ENCODE measurements at regions not wholly inside any gene's neighbourhood (a gene's known extent, or its start where the extent isn't known, plus 50 kb on each side); places are given as distances from the start of the nearest gene placed in this dataset.

DNA sequence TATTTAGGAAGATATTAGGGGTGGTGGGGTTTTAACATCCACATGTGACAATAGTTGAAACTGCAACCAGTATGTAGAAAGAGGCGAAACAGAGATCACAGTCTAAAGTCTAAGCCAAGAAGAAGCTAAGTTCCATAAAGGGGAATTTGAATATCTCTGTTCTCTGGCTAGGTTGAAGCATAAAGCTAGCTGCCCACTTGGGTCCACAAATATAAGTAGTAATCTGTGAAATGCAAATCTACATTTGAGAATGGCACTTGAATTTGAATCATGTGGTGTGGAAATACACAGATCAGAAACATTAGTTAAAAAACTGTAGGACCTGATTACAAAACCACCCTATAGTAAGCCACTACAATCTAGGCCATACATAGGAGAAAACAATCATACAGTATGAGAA lies 602.1 kb downstream of the LMO4 start:
- TF ChIP-seq, protein P1, sequence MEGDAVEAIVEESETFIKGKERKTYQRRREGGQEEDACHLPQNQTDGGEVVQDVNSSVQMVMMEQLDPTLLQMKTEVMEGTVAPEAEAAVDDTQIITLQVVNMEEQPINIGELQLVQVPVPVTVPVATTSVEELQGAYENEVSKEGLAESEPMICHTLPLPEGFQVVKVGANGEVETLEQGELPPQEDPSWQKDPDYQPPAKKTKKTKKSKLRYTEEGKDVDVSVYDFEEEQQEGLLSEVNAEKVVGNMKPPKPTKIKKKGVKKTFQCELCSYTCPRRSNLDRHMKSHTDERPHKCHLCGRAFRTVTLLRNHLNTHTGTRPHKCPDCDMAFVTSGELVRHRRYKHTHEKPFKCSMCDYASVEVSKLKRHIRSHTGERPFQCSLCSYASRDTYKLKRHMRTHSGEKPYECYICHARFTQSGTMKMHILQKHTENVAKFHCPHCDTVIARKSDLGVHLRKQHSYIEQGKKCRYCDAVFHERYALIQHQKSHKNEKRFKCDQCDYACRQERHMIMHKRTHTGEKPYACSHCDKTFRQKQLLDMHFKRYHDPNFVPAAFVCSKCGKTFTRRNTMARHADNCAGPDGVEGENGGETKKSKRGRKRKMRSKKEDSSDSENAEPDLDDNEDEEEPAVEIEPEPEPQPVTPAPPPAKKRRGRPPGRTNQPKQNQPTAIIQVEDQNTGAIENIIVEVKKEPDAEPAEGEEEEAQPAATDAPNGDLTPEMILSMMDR (IDR thresholded peaks at IDR 0.05) = no peak
- TF ChIP-seq ZFX (IDR thresholded peaks at IDR 0.05; ENCODE audit: borderline replicate concordance) = no peak
